Hematopoietic multipotent progenitor cell treated with erythropoietin and hydrocortisone succinate and interleukin-3 and kit ligand, for 8 days (in vitro differentiated cells): ENCODE measurements at regions not wholly inside any gene's neighbourhood (a gene's known extent, or its start where the extent isn't known, plus 50 kb on each side); places are given as distances from the start of the nearest gene placed in this dataset.
A peak's percentile ranks its signal among the peaks of the same experiment; 100 is the strongest.

Experiments
- DNase-seq: peaks from one replicate; pipeline ENCODE4 v3.0.0-alpha.2; 2015

- no peak for DNase-seq
These were observed 168.9 kb downstream of the CYRIA start for GRCh38 chr2:16496426-16497388.

GRCh38 chr2:16495509-16496208, 170.0 kb downstream of the CYRIA start:
- DNase-seq = no peak

- DNase-seq = no peak
These were observed 170.7 kb downstream of the CYRIA start for GRCh38 chr2:16494836-16495508.

GRCh38 chr2:16493788-16494187, 171.8 kb downstream of the CYRIA start:
- no peak for DNase-seq

- DNase-seq = peak; percentile 65
These were observed 177.9 kb downstream of the CYRIA start for GRCh38 chr2:16487686-16488085.

- DNase-seq = no peak
These were observed 180.4 kb downstream of the CYRIA start for GRCh38 chr2:16485251-16485650.

- no peak for DNase-seq
These were observed 183.2 kb downstream of the CYRIA start for GRCh38 chr2:16482460-16482859.

DNA sequence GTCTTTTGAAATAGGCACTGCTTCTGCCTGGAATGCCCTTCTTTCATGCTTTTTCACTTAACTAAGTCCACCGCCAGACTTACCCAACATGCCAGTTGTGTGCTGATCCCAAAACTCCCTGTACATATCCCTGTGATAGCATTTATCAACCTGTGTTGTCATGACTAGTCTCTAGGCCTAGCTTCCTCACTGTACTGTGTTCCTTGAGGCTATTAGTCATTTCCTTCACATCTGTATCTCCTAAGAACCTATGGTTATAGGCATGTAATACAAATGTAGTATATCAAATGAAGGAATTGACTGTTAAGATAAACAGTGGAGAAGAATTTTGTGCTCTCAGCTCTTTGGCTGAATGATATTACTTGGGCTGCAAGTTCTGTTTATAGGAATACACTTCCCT, 184.3 kb downstream of the CYRIA start:
- DNase-seq = no peak

GRCh38 chr2:16479721-16480120, 185.9 kb downstream of the CYRIA start:
- DNase-seq = no peak

DNA sequence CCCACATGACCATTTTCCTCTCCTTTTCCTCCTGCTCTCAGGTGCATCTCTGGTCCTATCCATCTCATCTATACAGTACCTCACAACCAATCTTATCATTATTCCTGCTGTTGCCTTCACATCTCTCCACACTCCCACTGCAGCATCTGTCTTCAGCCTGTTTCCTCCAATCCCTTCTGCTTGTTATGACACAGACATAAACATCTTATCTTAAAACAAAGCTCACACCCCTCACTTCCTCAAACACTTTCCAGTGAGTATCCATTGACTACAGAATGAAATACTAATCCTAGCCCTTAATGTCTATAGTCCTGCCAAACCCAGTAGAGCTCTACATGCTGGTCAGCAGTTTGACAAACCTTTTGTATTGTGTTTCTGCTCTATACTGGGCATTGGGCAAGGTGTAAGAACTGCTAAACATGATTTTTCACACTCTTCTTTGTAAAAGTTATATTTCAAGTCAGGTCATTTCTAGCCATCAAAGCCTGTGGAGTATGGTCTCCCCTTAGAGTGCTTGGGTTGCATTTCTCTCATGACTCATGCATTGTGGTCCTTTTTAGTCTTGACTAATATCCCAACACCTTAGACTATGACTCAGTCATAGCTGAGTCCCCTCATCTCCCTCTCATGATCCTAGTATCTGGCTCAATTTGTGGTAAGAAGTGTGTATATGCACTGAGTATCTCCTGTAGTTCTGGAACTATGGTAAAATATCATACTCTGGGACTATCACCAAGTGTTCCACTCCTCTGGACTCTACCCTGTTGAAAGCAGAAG, 187.0 kb downstream of the CYRIA start:
- DNase-seq = no peak

DNA sequence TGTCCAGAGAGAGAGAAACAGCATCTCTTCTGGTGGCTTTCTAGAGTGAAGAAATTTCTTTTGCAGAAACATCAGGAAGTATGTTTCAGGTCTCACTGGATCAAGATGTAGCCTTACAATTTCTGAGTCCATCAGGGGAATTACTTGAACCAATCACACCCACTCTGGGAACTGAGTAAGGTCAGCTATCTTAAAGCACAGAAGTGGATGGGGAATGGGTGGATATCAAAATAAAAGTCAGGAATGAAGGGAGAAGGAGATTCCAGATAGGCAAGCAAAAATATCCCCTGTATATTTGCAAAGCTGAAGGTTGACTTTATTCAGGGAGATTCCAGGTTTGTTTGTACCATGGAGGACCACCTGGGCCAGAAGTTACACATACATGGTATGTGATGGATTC, 188.0 kb downstream of the CYRIA start:
- DNase-seq = no peak

DNA sequence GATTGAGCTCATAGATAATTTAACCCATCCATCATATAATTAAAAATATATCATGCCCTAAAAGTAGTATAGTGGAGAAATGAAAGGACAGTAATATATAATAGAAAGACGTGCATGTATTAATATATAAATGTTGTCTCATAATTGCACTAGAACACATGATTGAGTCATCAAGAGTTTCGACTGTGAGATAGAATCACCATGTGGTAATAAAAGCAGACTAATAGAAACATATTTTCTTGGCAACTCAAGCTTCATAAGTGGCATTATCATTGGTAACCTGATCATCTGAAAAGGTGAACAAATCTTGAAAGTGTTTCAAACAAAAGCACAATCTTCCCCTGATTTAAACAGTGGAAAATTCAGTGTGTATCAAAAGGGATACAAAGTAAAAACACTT, 188.8 kb downstream of the CYRIA start:
- DNase-seq = no peak

DNA sequence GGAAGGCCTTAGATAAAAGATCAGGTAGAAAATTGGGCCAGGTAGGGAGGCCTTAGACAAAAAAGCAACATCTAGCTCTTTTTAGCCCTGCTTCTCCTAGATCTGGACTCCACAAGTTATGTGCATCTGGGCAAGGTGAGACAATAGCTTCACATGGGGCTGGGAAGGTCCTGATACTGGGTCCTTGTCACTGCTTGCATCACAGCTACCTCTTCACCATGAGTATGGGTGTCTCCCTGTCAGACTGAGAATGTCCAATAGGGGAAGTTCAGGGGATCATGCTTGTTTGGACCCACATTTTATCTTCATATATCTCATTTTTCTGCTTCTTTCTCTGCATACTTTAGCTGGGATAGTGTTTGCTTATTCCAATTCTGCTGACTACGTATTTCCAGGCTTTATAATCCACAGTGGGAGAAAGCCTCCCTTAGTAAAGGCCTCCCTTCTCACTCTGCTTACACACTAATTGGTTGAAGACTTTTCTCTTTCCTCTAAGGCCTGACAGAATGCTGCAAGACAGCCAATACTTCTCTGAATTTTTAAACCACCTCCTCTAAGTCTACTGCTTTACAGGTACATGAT, 189.6 kb downstream of the CYRIA start:
- no peak for DNase-seq

- DNase-seq = no peak
These were observed 190.0 kb downstream of the CYRIA start for GRCh38 chr2:16475586-16475985.

DNA sequence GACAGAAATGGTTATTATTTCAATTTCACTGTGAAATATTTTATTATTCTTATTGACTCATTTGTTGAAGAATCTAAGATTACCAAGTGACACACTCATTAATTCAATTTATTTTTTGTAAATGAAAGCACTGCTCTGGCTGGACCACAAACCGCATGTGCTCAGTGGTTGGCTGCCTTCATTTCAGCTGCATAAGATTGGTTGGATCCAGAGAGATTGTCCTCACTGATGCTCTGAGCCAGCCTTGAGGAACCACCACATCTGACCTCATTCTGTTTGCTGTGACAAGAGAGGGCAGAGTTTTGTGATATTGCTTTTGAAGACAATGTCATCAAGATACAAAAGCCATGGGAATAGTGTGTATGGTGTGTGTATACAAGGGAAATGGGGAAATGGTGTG, 192.1 kb downstream of the CYRIA start:
- no peak for DNase-seq

GRCh38 chr2:16470936-16471490, 194.6 kb downstream of the CYRIA start:
- no peak for DNase-seq

GRCh38 chr2:16466821-16467151, 198.8 kb downstream of the CYRIA start:
- DNase-seq = no peak

DNA sequence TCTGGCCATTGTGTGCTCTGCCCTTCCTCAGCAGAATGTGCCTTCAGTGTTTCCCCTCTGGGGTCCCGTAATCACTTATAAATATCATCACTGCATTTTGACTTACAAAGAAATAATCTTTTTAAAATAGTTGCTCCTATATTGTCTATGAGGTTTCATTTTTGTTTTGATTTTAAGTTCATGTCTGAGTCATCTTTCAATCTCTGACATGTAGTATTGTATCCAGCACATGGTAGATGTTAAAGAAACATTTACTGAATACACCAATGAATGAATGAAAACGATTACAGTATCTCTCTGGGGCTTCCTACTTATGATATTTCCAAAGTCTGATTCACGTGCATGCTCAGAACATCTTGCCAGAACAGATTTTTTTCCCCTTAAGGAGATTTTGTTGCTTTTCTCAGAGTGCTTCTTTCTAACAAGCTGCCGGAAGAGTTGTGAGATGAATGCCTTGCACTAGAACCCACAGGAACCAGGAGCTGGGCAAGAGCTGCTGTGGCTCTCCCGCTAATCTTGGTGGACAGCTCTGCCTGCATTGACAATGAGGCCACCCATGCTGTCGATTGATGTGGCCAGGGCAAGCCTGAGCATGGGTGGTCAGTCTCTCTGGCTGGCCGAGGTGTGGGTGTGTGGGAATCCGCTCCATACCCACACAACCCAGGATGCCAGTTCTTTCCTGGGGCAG, 199.4 kb downstream of the CYRIA start:
- DNase-seq = no peak

- DNase-seq = no peak
These were observed 201.0 kb downstream of the CYRIA start for GRCh38 chr2:16464641-16465040.

DNA sequence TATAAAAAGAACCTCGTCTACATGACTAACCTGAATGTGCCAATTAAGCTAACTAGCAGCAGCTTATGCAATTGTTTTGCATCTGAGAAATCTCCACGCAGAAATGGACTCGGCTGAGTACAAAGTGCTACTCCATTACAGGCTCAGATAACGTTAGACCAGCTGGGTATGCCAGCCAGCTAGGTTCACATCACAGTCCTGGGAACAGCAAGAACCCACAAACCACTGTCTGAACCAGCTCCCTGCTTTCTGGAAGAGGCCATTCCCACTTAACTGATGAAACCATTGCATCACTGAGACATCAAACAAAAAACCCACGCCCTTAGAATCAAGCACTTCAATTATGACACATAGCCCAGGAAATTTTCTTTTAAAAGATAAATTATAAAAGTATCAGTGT, 202.7 kb downstream of the CYRIA start:
- no peak for DNase-seq

DNA sequence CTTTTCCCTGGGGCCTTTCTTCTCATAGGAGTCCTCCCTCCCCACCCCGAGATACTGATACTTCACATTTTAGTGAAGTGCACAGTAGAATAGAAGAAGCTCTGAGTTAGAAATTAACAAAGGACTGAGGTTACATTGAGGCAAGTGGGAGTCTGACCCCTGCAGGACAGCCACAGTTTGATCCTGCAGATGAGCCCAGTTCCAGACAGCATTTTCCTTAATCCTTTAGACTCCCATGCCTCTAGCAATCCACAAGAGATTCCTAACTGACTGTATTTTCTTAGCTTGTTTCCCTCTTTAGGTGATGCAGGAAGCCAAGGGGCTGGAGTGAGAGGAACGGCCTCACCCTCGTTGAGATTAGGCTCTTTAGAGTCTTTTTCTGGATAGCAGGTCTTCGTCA, 204.0 kb downstream of the CYRIA start:
- DNase-seq = no peak

GRCh38 chr2:16459606-16460005, 206.0 kb downstream of the CYRIA start:
- no peak for DNase-seq
